PC-9 (cell line): ENCODE measurements at regions not wholly inside any gene's neighbourhood (a gene's known extent, or its start where the extent isn't known, plus 50 kb on each side); places are given as distances from the start of the nearest gene placed in this dataset.

Experiments used
- BruUV-seq: library from RNA; stranded (reverse); fragments of 400-500 nt; replicated peaks from 2 replicates; lab custom pipeline; 2021; lab: Mats Ljungman, UMichigan
- CTCF ChIA-PET: fragments of 300-600 bp; sonication (Branson Sonifier 250); formaldehyde crosslinking; loops from one replicate; lab custom pipeline; 2022; ENCODE audit warnings: antibody characterized with exemption; lab: Charles Lee
- POLR2A ChIA-PET: fragments of 300-600 bp; sonication (Branson Sonifier 250); formaldehyde crosslinking; loops from one replicate; lab custom pipeline; 2022; ENCODE audit warnings: antibody characterized with exemption; ENCODE audit not compliant: unreplicated experiment; lab: Charles Lee
- DNase-seq, 2 experiments: peaks; one replicate each; pipeline versions ENCODE4 v3.0.0 to v3.0.0-alpha.2; 2015 to 2022; ENCODE audit warnings: mixed read lengths in 1 of 2
- H2AFZ ChIP-seq: fragments of 200-600 bp; sonication (generic); 2 replicates; pipeline ENCODE4 v1.8.1; 2017; ENCODE audit warnings: antibody characterized with exemption
- H3F3A ChIP-seq: fragments of 200-600 bp; sonication (generic); 2 replicates; pipeline ENCODE4 v1.8.1; 2017; ENCODE audit warnings: antibody characterized with exemption, mild to moderate bottlenecking, low read depth; ENCODE audit not compliant: insufficient read depth
- H3K27ac ChIP-seq: fragments of 200-600 bp; sonication (generic); 2 replicates; pipeline ENCODE4 v1.6.1; 2016; ENCODE audit warnings: mixed run types
- H3K27me3 ChIP-seq: fragments of 200-600 bp; sonication (generic); 2 replicates; pipeline ENCODE4 v1.6.1; 2016; ENCODE audit warnings: low read depth, mixed run types; ENCODE audit not compliant: insufficient read depth
- H3K36me3 ChIP-seq: fragments of 200-600 bp; sonication (generic); 2 replicates; pipeline ENCODE4 v1.6.1; 2016; ENCODE audit warnings: low read depth, mixed run types
- H3K4me1 ChIP-seq: fragments of 200-600 bp; sonication (generic); replicated peaks from 2 replicates; pipeline ENCODE4 v1.6.1; 2016; ENCODE audit warnings: mixed run types; ENCODE audit not compliant: insufficient read depth
- H3K4me2 ChIP-seq: fragments of 200-600 bp; sonication (generic); 2 replicates; pipeline ENCODE4 v1.6.1; 2017; ENCODE audit warnings: mixed run types
- H3K4me3 ChIP-seq: fragments of 200-600 bp; sonication (generic); 2 replicates; pipeline ENCODE4 v1.6.1; 2016; ENCODE audit warnings: mixed run types
- H3K79me2 ChIP-seq: fragments of 200-600 bp; sonication (generic); 2 replicates; pipeline ENCODE4 v1.6.1; 2017; ENCODE audit warnings: low read depth, mixed run types
- H3K9me2 ChIP-seq: fragments of 200-600 bp; sonication (generic); 2 replicates; pipeline ENCODE4 v1.8.1; 2017; ENCODE audit warnings: mild to moderate bottlenecking; ENCODE audit not compliant: insufficient read depth
- H3K9me3 ChIP-seq: fragments of 200-600 bp; sonication (generic); 2 replicates; pipeline ENCODE4 v1.8.1; 2016; ENCODE audit warnings: low read depth; ENCODE audit not compliant: insufficient read depth
- H4K20me1 ChIP-seq: fragments of 200-600 bp; sonication (generic); 2 replicates; pipeline ENCODE4 v1.8.1; 2017; ENCODE audit not compliant: insufficient read depth
- CTCF ChIP-seq: fragments of 200-600 bp; sonication (generic); conservative IDR thresholded peaks from 2 replicates; pipeline ENCODE4 v1.6.1; 2017; ENCODE audit warnings: mixed run types, antibody characterized with exemption, mild to moderate bottlenecking, moderate library complexity
- EZH2 ChIP-seq: fragments of 200-600 bp; sonication (generic); IDR thresholded peaks from 2 replicates; pipeline ENCODE4 v1.8.0; 2017; ENCODE audit warnings: antibody characterized with exemption, low read depth
- intact Hi-C: fragments of 100-400 bp; cut with micrococcal nuclease; formaldehyde crosslinking; loops from one replicate; pipeline ENCODE4 v1.10.0; 2022; ENCODE audit not compliant: unreplicated experiment

DNA sequence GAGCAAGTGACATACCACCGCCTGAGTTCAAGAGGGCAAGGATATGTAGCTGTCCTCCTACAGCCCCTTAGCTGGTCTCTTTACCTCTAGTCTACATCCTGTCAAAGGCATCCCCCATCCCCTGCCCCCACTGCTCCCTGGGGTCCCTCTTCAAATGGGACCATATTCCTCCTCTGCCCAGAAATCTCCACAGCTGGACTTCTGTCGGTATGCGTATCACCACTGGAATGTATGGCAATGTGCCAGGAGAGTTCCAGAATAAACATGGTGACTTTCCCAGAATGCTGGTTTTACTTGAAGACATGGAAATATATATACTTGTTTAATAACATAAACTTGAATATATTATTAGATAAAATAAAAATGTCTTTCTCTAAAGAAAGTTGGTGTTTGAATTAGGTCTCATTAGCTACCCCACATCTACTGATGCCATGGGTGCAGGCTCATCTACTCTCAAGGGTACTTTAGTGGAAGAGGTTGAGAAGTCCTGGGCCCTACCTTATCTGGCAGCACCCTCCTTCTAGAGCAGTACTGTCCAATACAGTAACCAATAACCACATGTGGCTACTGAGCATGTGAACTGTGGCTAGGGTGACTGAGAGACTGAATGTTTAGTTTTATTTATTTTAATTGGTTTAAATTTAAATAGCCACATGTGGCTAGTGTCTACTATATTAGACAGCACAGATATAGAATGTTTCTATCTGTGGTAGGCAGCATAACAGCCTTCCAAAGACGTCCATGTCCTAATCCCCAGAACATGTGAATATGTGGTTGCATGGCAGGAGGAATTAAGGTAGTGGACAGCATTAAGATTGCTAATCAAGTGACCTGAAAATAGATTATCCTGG is 181.7 kb upstream of the SLC30A5 start:
- H3F3A ChIP-seq, result no peaks in the 10 kb centered on the region
- H3K36me3 ChIP-seq, result no peaks in the 10 kb centered on the region
- no peak overlapping the region for H3K4me2 ChIP-seq
- no peak overlapping the region for H2AFZ ChIP-seq
- no peak for DNase-seq
- POLR2A ChIA-PET, result no interaction called here
- CTCF ChIA-PET, result no interaction called here
- intact Hi-C loops, result no loop called here
- H3K27me3 ChIP-seq, result no peaks in the 10 kb centered on the region
- no peak overlapping the region for H3K27ac ChIP-seq
- no peaks in the 10 kb centered on the region for H3K9me2 ChIP-seq
- H3K4me1 ChIP-seq, result no peaks in the 10 kb centered on the region
- no TSS peak for BruUV-seq
- no peaks in the 10 kb centered on the region for H4K20me1 ChIP-seq
- no peaks in the 10 kb centered on the region for H3K9me3 ChIP-seq
- H3K79me2 ChIP-seq, result no peaks in the 10 kb centered on the region
- TF ChIP-seq EZH2 (no peak), CTCF (no peak)
- H3K4me3 ChIP-seq, result no peak overlapping the region

DNA sequence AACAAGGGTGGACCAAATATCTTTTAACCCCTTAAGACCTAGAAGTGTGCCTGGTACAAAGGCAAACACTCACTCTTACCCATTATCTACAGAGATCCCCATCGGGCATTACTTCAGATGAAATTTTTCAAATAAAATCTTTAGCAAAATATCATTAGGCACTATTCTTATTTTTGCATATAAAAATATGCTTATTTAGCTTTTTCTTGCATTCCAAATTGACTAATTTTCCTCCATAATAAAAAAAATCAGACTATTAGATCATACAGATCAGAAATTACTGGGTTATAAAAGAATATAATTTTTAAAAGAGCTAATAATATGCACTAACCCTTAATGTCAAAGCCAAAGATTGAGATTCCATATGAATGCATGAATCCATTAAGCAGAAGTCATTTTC is 178.7 kb upstream of the SLC30A5 start:
- no TSS peak for BruUV-seq
- Histone ChIP-seq H2AFZ (no peak overlapping the region), H3K27ac (no peak overlapping the region), H3K4me3 (no peak overlapping the region), H3K36me3 (no peaks in the 10 kb centered on the region), H3K4me1 (no peaks in the 10 kb centered on the region), H3F3A (no peaks in the 10 kb centered on the region), H3K9me2 (no peaks in the 10 kb centered on the region), H3K79me2 (no peaks in the 10 kb centered on the region), H3K27me3 (no peaks in the 10 kb centered on the region), H3K9me3 (no peaks in the 10 kb centered on the region), H3K4me2 (no peak overlapping the region), H4K20me1 (no peaks in the 10 kb centered on the region)
- no peak for DNase-seq
- TF ChIP-seq CTCF, result no peak
- TF ChIP-seq EZH2, result no peak
- CTCF ChIA-PET, result no interaction called here
- intact Hi-C loops, result no loop called here
- POLR2A ChIA-PET, result no interaction called here

- Histone ChIP-seq H3F3A (no peaks in the 10 kb centered on the region), H3K4me2 (no peak overlapping the region), H3K79me2 (no peaks in the 10 kb centered on the region), H3K9me2 (no peaks in the 10 kb centered on the region), H3K4me1 (no peaks in the 10 kb centered on the region), H4K20me1 (no peaks in the 10 kb centered on the region), H3K27me3 (no peaks in the 10 kb centered on the region), H2AFZ (no peak overlapping the region), H3K4me3 (no peak overlapping the region), H3K27ac (no peak overlapping the region), H3K36me3 (no peaks in the 10 kb centered on the region), H3K9me3 (0 out of 2 replicates have a peak, but pooled peaks cover 2% of the 10 kb centered on the region)
- no peak for TF ChIP-seq EZH2
- TF ChIP-seq CTCF, result no peak
- no peak for DNase-seq
- POLR2A ChIA-PET, result no interaction called here
- no TSS peak for BruUV-seq
- CTCF ChIA-PET, result no interaction called here
- intact Hi-C loops, result no loop called here
Measured at GRCh38 chr5:68918306-68918705, 175.5 kb upstream of the SLC30A5 start.
